Aorta (tissue), 5 donors: ENCODE measurements at regions not wholly inside any gene's neighbourhood (a gene's known extent, or its start where the extent isn't known, plus 50 kb on each side); places are given as distances from the start of the nearest gene placed in this dataset.

ENCODE experiments used
- ATAC-seq: fragments of 200-7000 bp; cut with Tn5 transposase; one replicate; pipeline ENCODE4 v1.9.1; 2022; ENCODE audit warnings: moderate library complexity; ENCODE audit not compliant: low FRiP score
- DNase-seq, 2 donors: peaks; one replicate each; pipeline ENCODE4 v3.0.0-alpha.2; 2020
- H3K27ac ChIP-seq, 2 donors: one replicate each; pipeline ENCODE4 v1.5.1; 2013; ENCODE audit warnings: low read length in 2 of 2, mild to moderate bottlenecking in 2 of 2, moderate library complexity in 2 of 2, control low read depth in 1 of 2, inconsistent platforms in 1 of 2, low read depth in 1 of 2
- H3K27me3 ChIP-seq, 2 donors: one replicate each; pipeline ENCODE4 v1.6.1; 2013; ENCODE audit warnings: control low read depth in 1 of 2, low read length in 1 of 2, mild to moderate bottlenecking in 1 of 2, moderate library complexity in 1 of 2; ENCODE audit not compliant: insufficient read depth in 2 of 2, control insufficient read depth in 1 of 2
- H3K36me3 ChIP-seq, 2 donors: one replicate each; pipeline ENCODE4 v1.6.1; 2013; ENCODE audit warnings: control low read depth in 1 of 2, low read length in 1 of 2, mild to moderate bottlenecking in 1 of 2; ENCODE audit not compliant: insufficient read depth in 2 of 2, control insufficient read depth in 1 of 2
- H3K4me1 ChIP-seq, 2 donors: one replicate each; pipeline ENCODE4 v1.6.1; 2013; ENCODE audit warnings: low read length in 2 of 2, control low read depth in 1 of 2, mild to moderate bottlenecking in 1 of 2, moderate library complexity in 1 of 2; ENCODE audit not compliant: insufficient read depth in 2 of 2, control insufficient read depth in 1 of 2
- H3K4me3 ChIP-seq, 2 donors: one replicate each; pipeline ENCODE4 v1.5.1; 2013; ENCODE audit warnings: low read length in 2 of 2, control low read depth in 1 of 2, mild to moderate bottlenecking in 1 of 2
- H3K9me3 ChIP-seq: one replicate; pipeline ENCODE4 v1.6.1; 2013; ENCODE audit warnings: mild to moderate bottlenecking, low read length; ENCODE audit not compliant: control insufficient read depth
- WGBS, 2 donors: extraction: QIAGEN DNeasy Blood & Tissue Kit; methylation state at CpG; one replicate each; pipeline ENCODE4 v1.1.7; 2013; 5-methylcytosine and 5-hydroxymethylcytosine counted together
- intact Hi-C, 2 donors: fragments of 100-400 bp; cut with DNase I; formaldehyde crosslinking; loops; one replicate each; pipeline versions ENCODE4 v1.14.2 to v1.15.0; 2022
- donor health status: healthy with polysubstance abuse.
- donor health status: Bipolar disorder and iron deficiency.
- donor health status: DM: no; HTN: no; CAD: no.
- donor health status: DM: no; HTN: no; CAD: no.
- donor health status: DM: yes; HTN: yes; CAD: no.

- 70 to 71% methylated on average over 2 of the region's 2 CpGs for WGBS, 2 donors
- no peak for ATAC-seq
Observed at GRCh38 chr3:71991681-71992080, 206.7 kb upstream of the PROK2 start.

GRCh38 chr3:71991046-71991445 lies 206.1 kb upstream of the PROK2 start:
- no peak for ATAC-seq
- no peak overlapping the region for H3K27ac ChIP-seq
- no peaks in the 10 kb centered on the region for H3K27me3 ChIP-seq
- intact Hi-C loops = no loop called here
- DNase-seq = no peak
- WGBS, 2 donors = 80 to 95% methylated on average over 3 of the region's 3 CpGs
- no peak overlapping the region for H3K4me3 ChIP-seq
- no peaks in the 10 kb centered on the region for H3K4me1 ChIP-seq
- no peaks in the 10 kb centered on the region for H3K36me3 ChIP-seq
- H3K9me3 ChIP-seq = peaks cover 1% of the 10 kb centered on the region

More at GRCh38 chr3:71991681-71992080, 206.7 kb upstream of the PROK2 start:
- H3K36me3 ChIP-seq = no peaks in the 10 kb centered on the region
- no peak overlapping the region for H3K4me3 ChIP-seq
- H3K4me1 ChIP-seq = no peaks in the 10 kb centered on the region
- no peak overlapping the region for H3K27ac ChIP-seq
- intact Hi-C loops = no loop called here
- DNase-seq = no peak
- peaks cover 1% of the 10 kb centered on the region for H3K9me3 ChIP-seq
- peaks cover 0 to 1% of the 10 kb centered on the region in 2 donors for H3K27me3 ChIP-seq

- Histone ChIP-seq H3K4me1 (no peaks in the 10 kb centered on the region), H3K9me3 (peaks cover 1% of the 10 kb centered on the region), H3K36me3 (no peaks in the 10 kb centered on the region), H3K4me3 (no peak overlapping the region), H3K27ac (no peak overlapping the region), H3K27me3 (no peaks in the 10 kb centered on the region)
- ATAC-seq = no peak
- intact Hi-C loops = no loop called here
- DNase-seq = no peak
Observed at GRCh38 chr3:71990545-71990944, 205.6 kb upstream of the PROK2 start.

GRCh38 chr3:71989165-71989564 lies 204.2 kb upstream of the PROK2 start:
- H3K4me3 ChIP-seq = no peak overlapping the region
- WGBS, 2 donors = 74 to 90% methylated on average over 4 of the region's 4 CpGs
- no peaks in the 10 kb centered on the region for H3K36me3 ChIP-seq
- H3K27me3 ChIP-seq = peaks cover 0 to 1% of the 10 kb centered on the region in 2 donors
- peaks cover 1% of the 10 kb centered on the region for H3K9me3 ChIP-seq
- no peak for ATAC-seq
- H3K4me1 ChIP-seq = no peaks in the 10 kb centered on the region
- intact Hi-C loops = no loop called here
- no peak overlapping the region for H3K27ac ChIP-seq
- no peak for DNase-seq

GRCh38 chr3:71987828-71988227 lies 202.9 kb upstream of the PROK2 start:
- ATAC-seq = no peak

GRCh38 chr3:71987089-71987735 lies 202.3 kb upstream of the PROK2 start:
- intact Hi-C loops = no loop called here
- no peak overlapping the region for H3K4me3 ChIP-seq
- H3K36me3 ChIP-seq = no peaks in the 10 kb centered on the region
- no peak for DNase-seq
- peaks cover 0 to 1% of the 10 kb centered on the region in 2 donors for H3K27me3 ChIP-seq
- 76 to 81% methylated on average over 9 of the region's 9 CpGs for WGBS, 2 donors
- no peak overlapping the region for H3K27ac ChIP-seq
- H3K9me3 ChIP-seq = peaks cover 1% of the 10 kb centered on the region
- no peaks in the 10 kb centered on the region for H3K4me1 ChIP-seq
- ATAC-seq = no peak

More at GRCh38 chr3:71987828-71988227, 202.9 kb upstream of the PROK2 start:
- Histone ChIP-seq H3K36me3 (no peaks in the 10 kb centered on the region), H3K27ac (no peak overlapping the region), H3K4me1 (no peaks in the 10 kb centered on the region), H3K9me3 (peaks cover 1% of the 10 kb centered on the region), H3K27me3 (peaks cover 0 to 1% of the 10 kb centered on the region in 2 donors), H3K4me3 (no peak overlapping the region)
- peak in 1 of 2 donors; percentile 49 for DNase-seq
- intact Hi-C loops = no loop called here
- 54 to 75% methylated on average over 5 of the region's 5 CpGs for WGBS, 2 donors

GRCh38 chr3:71986606-71987005 lies 201.7 kb upstream of the PROK2 start:
- Histone ChIP-seq H3K27ac (no peak overlapping the region), H3K4me3 (no peak overlapping the region), H3K27me3 (peaks cover 0 to 1% of the 10 kb centered on the region in 2 donors), H3K36me3 (no peaks in the 10 kb centered on the region), H3K9me3 (peaks cover 1% of the 10 kb centered on the region), H3K4me1 (no peaks in the 10 kb centered on the region)
- DNase-seq (no peak), ATAC-seq (no peak)
- WGBS, 2 donors = 75 to 83% methylated on average over 6 of the region's 6 CpGs
- intact Hi-C loops = no loop called here

GRCh38 chr3:71984843-71985613 lies 200.1 kb upstream of the PROK2 start:
- 87% methylated on average over 9 of the region's 9 CpGs for WGBS, 2 donors
- no peaks in the 10 kb centered on the region for H3K36me3 ChIP-seq

GRCh38 chr3:71983694-71984093 lies 198.7 kb upstream of the PROK2 start:
- Histone ChIP-seq H3K36me3 (no peaks in the 10 kb centered on the region), H3K4me1 (no peaks in the 10 kb centered on the region), H3K27ac (no peak overlapping the region), H3K27me3 (peaks cover 0 to 1% of the 10 kb centered on the region in 2 donors), H3K9me3 (no peaks in the 10 kb centered on the region), H3K4me3 (no peak overlapping the region)
- ATAC-seq = no peak
- no peak for DNase-seq
- 97% methylated on average over 4 of the region's 4 CpGs for WGBS, 2 donors
- intact Hi-C loops = no loop called here

More at GRCh38 chr3:71984843-71985613, 200.1 kb upstream of the PROK2 start:
- intact Hi-C loops = no loop called here
- H3K9me3 ChIP-seq = no peaks in the 10 kb centered on the region
- H3K4me1 ChIP-seq = no peaks in the 10 kb centered on the region
- no peak for ATAC-seq
- no peak overlapping the region for H3K27ac ChIP-seq
- H3K4me3 ChIP-seq = no peak overlapping the region
- no peak for DNase-seq
- peaks cover 0 to 1% of the 10 kb centered on the region in 2 donors for H3K27me3 ChIP-seq
